ENCODE measurements at regions not wholly inside any gene's neighbourhood (a gene's known extent, or its start where the extent isn't known, plus 50 kb on each side); places are given as distances from the start of the nearest gene placed in this dataset.

GRCh38 chr7:54331311-54331710, 210.9 kb upstream of the VSTM2A start:
- TF ChIP-seq CTCF (IDR thresholded peaks at IDR 0.05) (no peak), POLR2A (IDR thresholded peaks at IDR 0.05) (no peak)

All from body of pancreas (tissue), 4 donors.